ENCODE measurements at regions not wholly inside any gene's neighbourhood (a gene's known extent, or its start where the extent isn't known, plus 50 kb on each side); places are given as distances from the start of the nearest gene placed in this dataset.

- no peaks in the 10 kb centered on the region for H3K9me3 Mint-ChIP-seq
- TF ChIP-seq CTCF (IDR thresholded peaks at IDR 0.05) = no peak
Measured at GRCh38 chr12:105935106-105935505, 203.6 kb downstream of the NUAK1 start.

DNA sequence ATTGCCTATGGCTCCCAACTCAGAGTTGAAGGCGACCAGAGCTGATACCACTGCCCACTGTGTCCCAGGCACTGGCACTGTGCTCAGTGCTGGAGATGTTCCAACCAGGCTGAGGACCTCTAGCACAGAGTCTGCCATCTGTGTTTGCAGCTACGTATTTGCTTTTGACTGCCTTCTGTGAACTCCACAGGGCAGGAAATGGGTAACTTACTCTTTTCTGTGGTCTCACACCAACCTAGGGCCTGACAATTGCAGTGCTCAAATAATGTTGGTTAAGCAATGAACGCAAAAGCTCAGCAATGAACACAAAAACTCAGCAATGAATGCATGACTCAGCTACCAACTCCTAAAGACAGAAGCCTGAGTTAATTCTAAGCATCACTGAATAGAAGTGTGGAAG lies 202.8 kb downstream of the NUAK1 start:
- peaks cover 58% of the 10 kb centered on the region for H3K4me1 Mint-ChIP-seq
- H3K27me3 Mint-ChIP-seq (ENCODE audit: low read depth, poor library complexity) = peaks cover 5% of the 10 kb centered on the region
- no peak for DNase-seq
- H3K27ac Mint-ChIP-seq = no peak overlapping the region
- TF ChIP-seq CTCF (IDR thresholded peaks at IDR 0.05) = no peak
- no peaks in the 10 kb centered on the region for H3K9me3 Mint-ChIP-seq
- no peaks in the 10 kb centered on the region for H3K36me3 Mint-ChIP-seq (ENCODE audit: low read depth)
- H3K4me3 Mint-ChIP-seq = no peak overlapping the region

More at GRCh38 chr12:105935106-105935505, 203.6 kb downstream of the NUAK1 start:
- Mint-ChIP-seq H3K36me3 (ENCODE audit: low read depth) (no peaks in the 10 kb centered on the region), H3K27me3 (ENCODE audit: low read depth, poor library complexity) (peaks cover 5% of the 10 kb centered on the region), H3K27ac (no peak overlapping the region), H3K4me1 (peaks cover 54% of the 10 kb centered on the region), H3K4me3 (no peak overlapping the region)
- DNase-seq = no peak

DNA sequence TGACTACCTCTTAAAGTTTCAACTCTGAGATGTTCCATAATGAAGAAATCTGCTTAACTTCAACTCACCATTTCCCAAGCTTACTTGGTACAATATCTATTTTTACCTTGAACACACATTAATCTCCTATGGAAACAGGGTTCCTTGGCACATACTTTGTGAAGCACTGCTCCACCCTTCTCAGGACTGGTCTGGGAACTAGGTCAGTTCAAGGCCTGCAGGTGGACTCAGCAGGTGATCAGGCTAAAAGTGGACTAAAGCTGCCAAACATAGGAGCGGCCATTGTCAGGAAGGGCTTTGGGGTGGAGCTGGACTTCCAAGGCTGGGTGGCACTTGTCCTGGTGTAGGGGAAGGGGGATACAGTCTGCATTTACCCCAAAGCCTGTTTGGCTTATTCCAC lies 202.3 kb downstream of the NUAK1 start:
- H3K27me3 Mint-ChIP-seq (ENCODE audit: low read depth, poor library complexity) = peaks cover 5% of the 10 kb centered on the region
- H3K36me3 Mint-ChIP-seq (ENCODE audit: low read depth) = no peaks in the 10 kb centered on the region
- no peaks in the 10 kb centered on the region for H3K9me3 Mint-ChIP-seq
- peaks cover 58% of the 10 kb centered on the region for H3K4me1 Mint-ChIP-seq
- no peak for DNase-seq
- H3K27ac Mint-ChIP-seq = no peak overlapping the region
- no peak for TF ChIP-seq CTCF (IDR thresholded peaks at IDR 0.05)
- H3K4me3 Mint-ChIP-seq = no peak overlapping the region

- Mint-ChIP-seq H3K4me3 (no peak overlapping the region), H3K36me3 (ENCODE audit: low read depth) (no peaks in the 10 kb centered on the region), H3K4me1 (peaks cover 53% of the 10 kb centered on the region), H3K9me3 (no peaks in the 10 kb centered on the region), H3K27ac (no peak overlapping the region), H3K27me3 (ENCODE audit: low read depth, poor library complexity) (peaks cover 5% of the 10 kb centered on the region)
- no peak for TF ChIP-seq CTCF (IDR thresholded peaks at IDR 0.05)
- DNase-seq = no peak
Measured at GRCh38 chr12:105937009-105937408, 201.7 kb downstream of the NUAK1 start.

GRCh38 chr12:105939181-105939721 lies 199.5 kb downstream of the NUAK1 start:
- Mint-ChIP-seq H3K27ac (no peak overlapping the region), H3K4me1 (peaks cover 46% of the 10 kb centered on the region), H3K36me3 (ENCODE audit: low read depth) (no peaks in the 10 kb centered on the region), H3K27me3 (ENCODE audit: low read depth, poor library complexity) (peaks cover 5% of the 10 kb centered on the region), H3K4me3 (no peak overlapping the region), H3K9me3 (peaks cover 7% of the 10 kb centered on the region)
- no peak for DNase-seq
- TF ChIP-seq CTCF (IDR thresholded peaks at IDR 0.05) = no peak

- peaks cover 7% of the 10 kb centered on the region for H3K9me3 Mint-ChIP-seq
- H3K36me3 Mint-ChIP-seq (ENCODE audit: low read depth) = no peaks in the 10 kb centered on the region
- no peak for DNase-seq
- no peak for TF ChIP-seq CTCF (IDR thresholded peaks at IDR 0.05)
- no peak overlapping the region for H3K27ac Mint-ChIP-seq
- peaks cover 51% of the 10 kb centered on the region for H3K4me1 Mint-ChIP-seq
- H3K27me3 Mint-ChIP-seq (ENCODE audit: low read depth, poor library complexity) = no peaks in the 10 kb centered on the region
- no peak overlapping the region for H3K4me3 Mint-ChIP-seq
Measured at GRCh38 chr12:105942281-105942680, 196.5 kb downstream of the NUAK1 start.
